ENCODE measurements at regions not wholly inside any gene's neighbourhood (a gene's known extent, or its start where the extent isn't known, plus 50 kb on each side); places are given as distances from the start of the nearest gene placed in this dataset.

GRCh38 chr4:117784266-117784665 lies 250.0 kb upstream of the NDST3 start:
- Histone ChIP-seq H3K36me3 (ENCODE audit: low read depth) (no peaks in the 10 kb centered on the region), H3K9me3 (ENCODE audit: severe bottlenecking) (no peaks in the 10 kb centered on the region), H3K4me3 (ENCODE audit: severe bottlenecking) (no peak overlapping the region), H3K27ac (ENCODE audit: poor library complexity, severe bottlenecking) (no peak overlapping the region), H3K4me1 (ENCODE audit: insufficient read depth, poor library complexity, severe bottlenecking) (no peaks in the 10 kb centered on the region), H3K27me3 (ENCODE audit: insufficient read depth, poor library complexity, severe bottlenecking) (no peaks in the 10 kb centered on the region)
- ATAC-seq (ENCODE audit: low read depth) (no peak), DNase-seq (ENCODE audit: low spot score) (no peak)
- TF ChIP-seq CTCF (IDR thresholded peaks at IDR 0.05; ENCODE audit: poor library complexity, severe bottlenecking) = no peak

- no peak overlapping the region for H3K4me3 ChIP-seq (ENCODE audit: severe bottlenecking)
- no peak for DNase-seq (ENCODE audit: low spot score)
- H3K27me3 ChIP-seq (ENCODE audit: insufficient read depth, poor library complexity, severe bottlenecking) = no peaks in the 10 kb centered on the region
- no peaks in the 10 kb centered on the region for H3K36me3 ChIP-seq (ENCODE audit: low read depth)
- H3K4me1 ChIP-seq (ENCODE audit: insufficient read depth, poor library complexity, severe bottlenecking) = no peaks in the 10 kb centered on the region
- ATAC-seq (ENCODE audit: low read depth) = no peak
- no peak overlapping the region for H3K27ac ChIP-seq (ENCODE audit: poor library complexity, severe bottlenecking)
- H3K9me3 ChIP-seq (ENCODE audit: severe bottlenecking) = no peaks in the 10 kb centered on the region
- TF ChIP-seq CTCF (IDR thresholded peaks at IDR 0.05; ENCODE audit: poor library complexity, severe bottlenecking) = no peak
Measured at GRCh38 chr4:117786566-117786965, 247.7 kb upstream of the NDST3 start.

GRCh38 chr4:117793845-117794480 lies 240.3 kb upstream of the NDST3 start:
- Histone ChIP-seq H3K27ac (ENCODE audit: poor library complexity, severe bottlenecking) (no peak overlapping the region), H3K36me3 (ENCODE audit: low read depth) (no peaks in the 10 kb centered on the region), H3K4me3 (ENCODE audit: severe bottlenecking) (no peak overlapping the region), H3K4me1 (ENCODE audit: insufficient read depth, poor library complexity, severe bottlenecking) (no peaks in the 10 kb centered on the region), H3K27me3 (ENCODE audit: insufficient read depth, poor library complexity, severe bottlenecking) (no peaks in the 10 kb centered on the region), H3K9me3 (ENCODE audit: severe bottlenecking) (no peaks in the 10 kb centered on the region)
- DNase-seq (ENCODE audit: low spot score) = no peak
- peak; percentile 61 for ATAC-seq (ENCODE audit: low read depth)
- no peak for TF ChIP-seq CTCF (IDR thresholded peaks at IDR 0.05; ENCODE audit: poor library complexity, severe bottlenecking)

GRCh38 chr4:117796677-117797076 lies 237.6 kb upstream of the NDST3 start:
- DNase-seq (ENCODE audit: low spot score) (no peak), ATAC-seq (ENCODE audit: low read depth) (no peak)
- H3K4me1 ChIP-seq (ENCODE audit: insufficient read depth, poor library complexity, severe bottlenecking) = no peaks in the 10 kb centered on the region
- TF ChIP-seq CTCF (IDR thresholded peaks at IDR 0.05; ENCODE audit: poor library complexity, severe bottlenecking) = no peak
- H3K36me3 ChIP-seq (ENCODE audit: low read depth) = no peaks in the 10 kb centered on the region
- H3K9me3 ChIP-seq (ENCODE audit: severe bottlenecking) = no peaks in the 10 kb centered on the region
- no peak overlapping the region for H3K4me3 ChIP-seq (ENCODE audit: severe bottlenecking)
- no peak overlapping the region for H3K27ac ChIP-seq (ENCODE audit: poor library complexity, severe bottlenecking)
- no peaks in the 10 kb centered on the region for H3K27me3 ChIP-seq (ENCODE audit: insufficient read depth, poor library complexity, severe bottlenecking)

- Histone ChIP-seq H3K4me3 (ENCODE audit: severe bottlenecking) (no peak overlapping the region), H3K9me3 (ENCODE audit: severe bottlenecking) (no peaks in the 10 kb centered on the region), H3K36me3 (ENCODE audit: low read depth) (no peaks in the 10 kb centered on the region), H3K4me1 (ENCODE audit: insufficient read depth, poor library complexity, severe bottlenecking) (no peaks in the 10 kb centered on the region), H3K27ac (ENCODE audit: poor library complexity, severe bottlenecking) (no peak overlapping the region), H3K27me3 (ENCODE audit: insufficient read depth, poor library complexity, severe bottlenecking) (no peaks in the 10 kb centered on the region)
- no peak for TF ChIP-seq CTCF (IDR thresholded peaks at IDR 0.05; ENCODE audit: poor library complexity, severe bottlenecking)
- no peak for ATAC-seq (ENCODE audit: low read depth)
- no peak for DNase-seq (ENCODE audit: low spot score)
Measured at GRCh38 chr4:117800636-117801035, 233.7 kb upstream of the NDST3 start.
